Activated naive CD4-positive, alpha-beta T cell treated with Interleukin-2 at 50 U/mL for 16 hours (primary cell): ENCODE measurements at regions not wholly inside any gene's neighbourhood (a gene's known extent, or its start where the extent isn't known, plus 50 kb on each side); places are given as distances from the start of the nearest gene placed in this dataset.
"Not testable (repeated sequence)": the region's sequence is repeated elsewhere in the genome, so short reads cannot be mapped to it uniquely, and the experiment has no call there.

Source experiments
- DNase-seq: peaks from one replicate; pipeline ENCODE4 v3.0.0-alpha.2; 2020

GRCh38 chr10:87416892-87417291 is 59.3 kb downstream of the NUTM2D start:
- DNase-seq = not testable (repeated sequence)

DNA sequence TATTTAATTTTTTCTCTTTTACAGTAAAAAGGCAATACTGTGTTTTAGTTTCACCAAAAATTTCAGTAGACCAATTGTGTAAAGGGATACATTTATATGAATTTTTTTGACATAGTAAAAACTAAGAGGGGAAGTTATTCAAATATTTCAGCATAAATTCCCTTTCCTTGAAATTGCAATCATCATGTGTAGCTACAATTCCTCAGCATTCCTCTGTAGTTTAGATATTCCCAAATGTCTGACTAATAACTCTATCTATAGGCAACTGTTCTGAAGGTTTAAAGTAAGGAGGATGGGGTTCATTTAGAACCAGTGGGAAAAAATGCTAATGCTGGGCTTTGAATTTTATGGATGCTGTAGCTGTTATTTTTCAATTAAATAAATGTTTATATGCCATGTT is 65.1 kb downstream of the NUTM2D start:
- not testable (repeated sequence) for DNase-seq

GRCh38 chr10:87424697-87425373 is 67.3 kb downstream of the NUTM2D start:
- DNase-seq = not testable (repeated sequence)

GRCh38 chr10:87433836-87434235 is 70.9 kb upstream of the MINPP1 start:
- not testable (repeated sequence) for DNase-seq

DNA sequence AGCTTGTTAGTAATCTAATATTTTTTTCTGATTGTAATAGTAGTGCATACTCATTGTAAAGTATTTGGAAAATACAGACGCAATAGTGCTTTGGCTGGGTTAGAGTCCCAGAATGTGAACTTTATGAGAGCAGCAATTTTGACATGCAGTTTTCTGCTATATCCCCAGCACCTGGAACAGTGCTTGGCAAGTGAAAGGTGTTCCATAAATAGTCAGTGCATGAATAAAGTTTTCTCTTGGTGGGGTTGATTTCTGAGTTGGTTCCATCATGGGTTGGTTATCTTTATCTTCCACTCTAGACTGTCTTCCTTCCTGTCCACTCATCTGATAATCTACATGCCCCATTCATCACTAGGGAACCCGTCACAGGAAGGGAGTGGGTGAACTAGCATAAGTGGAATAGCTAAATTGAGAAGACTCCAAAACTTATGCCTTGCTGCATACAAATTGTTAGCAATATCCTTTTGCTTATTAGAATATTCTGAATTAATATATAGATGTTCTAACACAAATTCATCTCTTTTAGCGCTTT is 69.3 kb upstream of the MINPP1 start:
- not testable (repeated sequence) for DNase-seq

- peak; percentile 10 for DNase-seq
These were observed 68.6 kb upstream of the MINPP1 start for GRCh38 chr10:87436104-87436503.

DNA sequence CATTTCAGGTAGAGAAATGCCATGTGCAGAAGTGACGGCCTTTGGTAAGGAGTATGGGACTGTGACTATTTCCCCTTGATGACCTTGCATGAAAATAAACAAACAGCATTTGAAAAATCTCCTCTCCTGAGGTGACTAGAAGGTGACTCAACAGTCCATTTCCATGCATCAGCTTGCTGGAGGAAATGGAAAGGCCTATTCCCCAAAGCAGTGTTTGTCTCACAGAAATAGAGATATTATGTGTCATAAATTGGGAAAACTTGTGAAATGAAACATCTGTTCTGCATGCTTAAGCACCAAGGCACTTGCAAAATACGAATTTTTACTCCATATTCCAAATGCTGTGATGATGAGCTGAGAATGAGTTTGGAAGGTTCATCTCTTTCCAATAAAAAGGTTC is 67.2 kb upstream of the MINPP1 start:
- not testable (repeated sequence) for DNase-seq
